ENCODE measurements at regions not wholly inside any gene's neighbourhood (a gene's known extent, or its start where the extent isn't known, plus 50 kb on each side); places are given as distances from the start of the nearest gene placed in this dataset.

DNA sequence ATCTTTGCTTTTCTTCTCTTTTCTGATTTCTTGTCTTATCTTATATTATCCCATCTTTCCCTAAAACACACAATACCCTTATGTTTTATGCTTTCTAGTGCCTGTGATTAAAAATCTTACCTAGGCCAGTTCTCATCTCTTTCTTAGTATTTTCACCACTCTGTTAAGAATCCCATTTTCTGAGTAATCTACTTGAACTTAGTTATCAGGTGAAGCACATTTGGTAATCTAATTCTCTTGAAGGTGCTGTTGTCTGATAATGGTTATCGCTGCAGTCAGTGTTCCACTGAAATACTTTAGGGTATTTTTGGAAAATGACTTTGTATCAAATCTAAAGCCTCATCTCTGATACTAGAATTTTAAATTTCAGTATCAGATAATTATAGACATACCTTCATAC lies 192.5 kb upstream of the MAN1A1 start:
- TF ChIP-seq, protein P1, sequence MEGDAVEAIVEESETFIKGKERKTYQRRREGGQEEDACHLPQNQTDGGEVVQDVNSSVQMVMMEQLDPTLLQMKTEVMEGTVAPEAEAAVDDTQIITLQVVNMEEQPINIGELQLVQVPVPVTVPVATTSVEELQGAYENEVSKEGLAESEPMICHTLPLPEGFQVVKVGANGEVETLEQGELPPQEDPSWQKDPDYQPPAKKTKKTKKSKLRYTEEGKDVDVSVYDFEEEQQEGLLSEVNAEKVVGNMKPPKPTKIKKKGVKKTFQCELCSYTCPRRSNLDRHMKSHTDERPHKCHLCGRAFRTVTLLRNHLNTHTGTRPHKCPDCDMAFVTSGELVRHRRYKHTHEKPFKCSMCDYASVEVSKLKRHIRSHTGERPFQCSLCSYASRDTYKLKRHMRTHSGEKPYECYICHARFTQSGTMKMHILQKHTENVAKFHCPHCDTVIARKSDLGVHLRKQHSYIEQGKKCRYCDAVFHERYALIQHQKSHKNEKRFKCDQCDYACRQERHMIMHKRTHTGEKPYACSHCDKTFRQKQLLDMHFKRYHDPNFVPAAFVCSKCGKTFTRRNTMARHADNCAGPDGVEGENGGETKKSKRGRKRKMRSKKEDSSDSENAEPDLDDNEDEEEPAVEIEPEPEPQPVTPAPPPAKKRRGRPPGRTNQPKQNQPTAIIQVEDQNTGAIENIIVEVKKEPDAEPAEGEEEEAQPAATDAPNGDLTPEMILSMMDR (conservative IDR thresholded peaks at IDR 0.05; ENCODE audit: low read length) = no peak
- no peak for TF ChIP-seq EZH2phosphoT487 (IDR thresholded peaks at IDR 0.05; ENCODE audit: borderline replicate concordance, low read depth, low read length)
- CTCF ChIA-PET (ENCODE audit: unreplicated experiment) = no interaction called here
- Histone ChIP-seq H3K4me2 (ENCODE audit: low read length) (no peak overlapping the region), H4K20me1 (ENCODE audit: insufficient read depth, low read length) (no peaks in the 10 kb centered on the region), H3K9me3 (ENCODE audit: low read length) (peaks cover 37% of the 10 kb centered on the region), H3K27ac (ENCODE audit: low read depth, low read length, poor library complexity, severe bottlenecking) (no peak overlapping the region), H3K4me3 (ENCODE audit: low read depth, low read length, poor library complexity, severe bottlenecking) (no peak overlapping the region), H3K4me1 (ENCODE audit: insufficient read depth, low read length, poor library complexity, severe bottlenecking) (peaks cover under 1% of the 10 kb centered on the region), H2AFZ (ENCODE audit: low read length) (no peak overlapping the region), H3K79me2 (ENCODE audit: insufficient read depth, low read depth, low read length) (no peaks in the 10 kb centered on the region), H3K36me3 (ENCODE audit: insufficient read depth, low read length) (peaks cover 34% of the 10 kb centered on the region), H3K9me2 (ENCODE audit: insufficient read depth, low read length) (no peaks in the 10 kb centered on the region)
- POLR2A ChIA-PET = no interaction called here
- DNase-seq (ENCODE audit: low spot score) = no peak
- intact Hi-C loops (cut with micrococcal nuclease; ENCODE audit: unreplicated experiment) = no loop called here
- BruUV-seq (replicated peaks) = no TSS peak

DNA sequence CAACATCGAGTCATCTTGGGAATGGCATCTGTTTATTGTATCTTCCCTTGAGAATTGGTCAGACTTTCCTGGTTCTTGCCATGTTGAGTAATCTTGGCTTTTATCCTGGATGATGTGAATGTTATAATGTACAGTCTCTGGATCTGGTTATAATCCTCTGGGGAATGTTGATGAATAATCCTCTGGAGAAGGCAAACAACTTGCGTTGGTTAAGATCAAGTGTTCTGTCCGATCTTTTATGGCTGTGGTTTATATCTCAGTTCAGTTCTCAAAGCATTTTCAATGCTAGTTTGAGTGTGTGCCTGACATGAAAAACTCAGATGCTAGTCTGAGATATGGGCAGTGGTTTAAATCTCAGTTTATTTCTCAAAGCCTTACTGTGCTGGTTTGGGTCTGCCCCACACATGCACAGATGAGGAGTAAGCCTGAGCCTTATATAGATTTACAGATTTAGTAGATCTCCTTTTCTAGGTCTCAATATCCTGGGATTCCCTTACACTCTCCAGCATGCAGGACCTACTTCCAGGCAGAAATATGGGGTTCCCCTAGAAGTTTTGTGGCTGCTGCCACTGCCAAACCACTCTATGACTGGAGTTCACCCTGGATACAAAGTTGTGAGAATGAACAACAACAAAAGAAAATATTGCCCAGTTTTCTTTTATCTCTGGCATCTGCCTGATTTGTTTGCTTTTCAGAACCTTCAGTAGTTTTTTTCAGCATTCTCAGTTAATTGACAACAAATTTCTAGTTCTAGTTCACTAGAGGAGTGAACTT lies 191.8 kb upstream of the MAN1A1 start:
- H4K20me1 ChIP-seq (ENCODE audit: insufficient read depth, low read length) = no peaks in the 10 kb centered on the region
- CTCF ChIA-PET (ENCODE audit: unreplicated experiment) = no interaction called here
- BruUV-seq (replicated peaks) = no TSS peak
- no peaks in the 10 kb centered on the region for H3K79me2 ChIP-seq (ENCODE audit: insufficient read depth, low read depth, low read length)
- no peaks in the 10 kb centered on the region for H3K9me2 ChIP-seq (ENCODE audit: insufficient read depth, low read length)
- peaks cover 34% of the 10 kb centered on the region for H3K36me3 ChIP-seq (ENCODE audit: insufficient read depth, low read length)
- TF ChIP-seq, protein P1 (conservative IDR thresholded peaks at IDR 0.05; ENCODE audit: low read length) = no peak
- no peak for TF ChIP-seq EZH2phosphoT487 (IDR thresholded peaks at IDR 0.05; ENCODE audit: borderline replicate concordance, low read depth, low read length)
- H3K4me3 ChIP-seq (ENCODE audit: low read depth, low read length, poor library complexity, severe bottlenecking) = no peak overlapping the region
- POLR2A ChIA-PET = no interaction called here
- H3K9me3 ChIP-seq (ENCODE audit: low read length) = peaks cover 44% of the 10 kb centered on the region
- intact Hi-C loops (cut with micrococcal nuclease; ENCODE audit: unreplicated experiment) = no loop called here
- peaks cover 8% of the 10 kb centered on the region for H3K4me1 ChIP-seq (ENCODE audit: insufficient read depth, low read length, poor library complexity, severe bottlenecking)
- peak overlapping the region; percentile 24; the same call in 1 of the 2 replicates for H2AFZ ChIP-seq (ENCODE audit: low read length)
- no peak overlapping the region for H3K4me2 ChIP-seq (ENCODE audit: low read length)
- DNase-seq (ENCODE audit: low spot score) = no peak
- H3K27ac ChIP-seq (ENCODE audit: low read depth, low read length, poor library complexity, severe bottlenecking) = no peak overlapping the region

DNA sequence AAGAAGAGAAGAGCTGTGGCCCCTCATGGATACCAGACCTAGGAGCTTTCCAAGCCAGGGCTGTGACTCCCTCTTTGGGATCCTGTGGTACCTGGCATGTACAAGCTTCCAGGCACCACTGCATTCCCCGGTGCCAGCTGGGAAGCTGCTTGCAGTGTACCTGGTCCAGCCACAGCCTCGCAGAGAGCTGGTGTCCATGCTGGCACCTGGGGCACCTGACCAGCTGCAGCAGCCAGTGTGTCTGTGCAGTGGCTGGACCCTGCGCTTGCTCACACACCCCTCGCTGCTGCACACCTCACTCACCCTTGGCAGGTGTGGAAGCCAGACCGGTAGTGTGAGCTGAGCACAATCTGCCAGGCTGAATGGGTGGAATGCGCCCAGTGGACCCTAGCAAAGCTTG lies 190.9 kb upstream of the MAN1A1 start:
- BruUV-seq (replicated peaks) = no TSS peak
- Histone ChIP-seq H3K27ac (ENCODE audit: low read depth, low read length, poor library complexity, severe bottlenecking) (no peak overlapping the region), H3K79me2 (ENCODE audit: insufficient read depth, low read depth, low read length) (no peaks in the 10 kb centered on the region), H3K4me3 (ENCODE audit: low read depth, low read length, poor library complexity, severe bottlenecking) (no peak overlapping the region), H3K4me1 (ENCODE audit: insufficient read depth, low read length, poor library complexity, severe bottlenecking) (peaks cover 17% of the 10 kb centered on the region), H3K9me2 (ENCODE audit: insufficient read depth, low read length) (no peaks in the 10 kb centered on the region), H3K9me3 (ENCODE audit: low read length) (peaks cover 51% of the 10 kb centered on the region), H3K36me3 (ENCODE audit: insufficient read depth, low read length) (peaks cover 43% of the 10 kb centered on the region), H3K4me2 (ENCODE audit: low read length) (no peak overlapping the region), H4K20me1 (ENCODE audit: insufficient read depth, low read length) (no peaks in the 10 kb centered on the region), H2AFZ (ENCODE audit: low read length) (no peak overlapping the region)
- POLR2A ChIA-PET = interaction anchor here (0.6 to 1.3 kb wide), 3 partner anchors 43 to 97 kb away, joined by 3 to 8 read pairs (median 3); no protein-coding TSS in a partner anchor
- TF ChIP-seq EZH2phosphoT487 (IDR thresholded peaks at IDR 0.05; ENCODE audit: borderline replicate concordance, low read depth, low read length) = no peak
- TF ChIP-seq, protein P1 (conservative IDR thresholded peaks at IDR 0.05; ENCODE audit: low read length) = no peak
- intact Hi-C loops (cut with micrococcal nuclease; ENCODE audit: unreplicated experiment) = no loop called here
- DNase-seq (ENCODE audit: low spot score) = no peak
- CTCF ChIA-PET (ENCODE audit: unreplicated experiment) = interaction anchor here (0.8 kb wide), 1 partner anchor 9 kb away, joined by 3 read pairs; no protein-coding TSS in a partner anchor
